ENCODE measurements at regions not wholly inside any gene's neighbourhood (a gene's known extent, or its start where the extent isn't known, plus 50 kb on each side); places are given as distances from the start of the nearest gene placed in this dataset.

GRCh38 chr13:64480211-64480610, 2749.9 kb downstream of the PCDH9 start:
- Histone ChIP-seq H3K4me3 (replicated peaks in 1 of 3; ENCODE audit: insufficient read depth in 1 of 3, low read depth in 1 of 3, low read length in 3 of 3) (no peak overlapping the region), H3K36me3 (ENCODE audit: control insufficient read depth in 2 of 2, extremely low read depth in 1 of 2, insufficient read depth in 2 of 2, low read length in 2 of 2) (no peaks in the 10 kb centered on the region), H2AFZ (ENCODE audit: low read depth, low read length) (peak overlapping the region; percentile 34), H3K9me1 (replicated peaks; ENCODE audit: control insufficient read depth, extremely low read depth, insufficient read depth, low read length) (no peaks in the 10 kb centered on the region), H3K9me3 (replicated peaks; ENCODE audit: control insufficient read depth, insufficient read depth, low read length) (no peaks in the 10 kb centered on the region), H4K20me1 (replicated peaks; ENCODE audit: control insufficient read depth, extremely low read depth, insufficient read depth, low read length) (no peaks in the 10 kb centered on the region), H3K4me2 (ENCODE audit: insufficient read depth, low read length) (no peak overlapping the region), H3K27me3 (ENCODE audit: control insufficient read depth in 2 of 2, insufficient read depth in 2 of 2, low read length in 2 of 2) (no peaks in the 10 kb centered on the region), H3K27ac (ENCODE audit: insufficient read depth, low read depth, low read length) (no peak overlapping the region), H3K79me2 (ENCODE audit: control insufficient read depth, insufficient read depth, low read length) (no peaks in the 10 kb centered on the region), H3K4me1 (ENCODE audit: control insufficient read depth, extremely low read depth, insufficient read depth, low read length) (peaks cover 4% of the 10 kb centered on the region), H3K9ac (replicated peaks; ENCODE audit: extremely low read depth, insufficient read depth, low read length) (no peak overlapping the region)
- FAIRE-seq (no peak), DNase-seq (ENCODE audit: low read depth, low spot score) (no peak)
- dilution Hi-C loops (cut with MboI; ENCODE audit: extremely low pct_ligation_motif_present, low sequenced_read_pairs): no loop called here
- ChIA-PET POLR2A (no interaction called here), CTCF (no interaction called here)
- intact Hi-C loops (cut with micrococcal nuclease): no loop called here
- TF ChIP-seq GATA2 (IDR thresholded peaks at IDR 0.05; ENCODE audit: insufficient read depth, insufficient read length, low read depth, low read length) (no peak), FOS (IDR thresholded peaks at IDR 0.05; ENCODE audit: borderline replicate concordance, insufficient read depth, low read length) (no peak), MAX (IDR thresholded peaks at IDR 0.05; ENCODE audit: insufficient read depth, insufficient read length) (no peak), JUN (IDR thresholded peaks at IDR 0.05; ENCODE audit: borderline replicate concordance, insufficient read depth, insufficient read length, low read depth) (no peak), EZH2 (IDR thresholded peaks at IDR 0.05; ENCODE audit: borderline replicate concordance, low read depth, low read length, severe bottlenecking) (no peak), MYC (IDR thresholded peaks at IDR 0.05; ENCODE audit: low read depth, low read length) (no peak), POLR2AphosphoS5 (IDR thresholded peaks at IDR 0.05; ENCODE audit: insufficient read depth, low read depth, low read length) (no peak), POLR2A (IDR thresholded peaks at IDR 0.05; ENCODE audit: low read depth, low read length) (no peak), CTCF (IDR thresholded peaks at IDR 0.05; ENCODE audit: extremely low read depth in 1 of 2, insufficient read depth in 1 of 2, low read depth in 1 of 2, low read length in 2 of 2) (no peak)
- no TSS peak for BruUV-seq (replicated peaks)

Measured in endothelial cell of umbilical vein (primary cell).